ENCODE measurements at regions not wholly inside any gene's neighbourhood (a gene's known extent, or its start where the extent isn't known, plus 50 kb on each side); places are given as distances from the start of the nearest gene placed in this dataset.

DNA sequence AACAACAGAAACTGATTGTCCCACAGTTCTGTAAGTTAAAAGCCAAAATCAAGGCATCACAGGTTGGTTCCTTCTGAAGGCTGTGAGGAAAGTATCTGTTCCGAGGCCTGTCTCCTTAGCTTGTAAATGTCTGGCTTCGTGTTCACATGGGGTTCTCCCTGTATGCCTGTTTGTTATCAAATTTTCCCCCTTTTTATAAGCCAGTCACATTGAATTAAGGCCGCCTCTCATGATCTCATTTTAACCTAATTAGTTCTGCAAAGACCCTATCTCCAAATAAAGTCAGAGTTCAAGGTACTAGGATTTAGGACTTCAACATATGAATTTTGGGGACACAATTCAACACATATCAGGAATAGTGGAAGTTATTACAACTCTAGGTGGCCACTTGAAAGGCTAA, 331.5 kb downstream of the PIK3R1 start:
- TF ChIP-seq, protein P1, sequence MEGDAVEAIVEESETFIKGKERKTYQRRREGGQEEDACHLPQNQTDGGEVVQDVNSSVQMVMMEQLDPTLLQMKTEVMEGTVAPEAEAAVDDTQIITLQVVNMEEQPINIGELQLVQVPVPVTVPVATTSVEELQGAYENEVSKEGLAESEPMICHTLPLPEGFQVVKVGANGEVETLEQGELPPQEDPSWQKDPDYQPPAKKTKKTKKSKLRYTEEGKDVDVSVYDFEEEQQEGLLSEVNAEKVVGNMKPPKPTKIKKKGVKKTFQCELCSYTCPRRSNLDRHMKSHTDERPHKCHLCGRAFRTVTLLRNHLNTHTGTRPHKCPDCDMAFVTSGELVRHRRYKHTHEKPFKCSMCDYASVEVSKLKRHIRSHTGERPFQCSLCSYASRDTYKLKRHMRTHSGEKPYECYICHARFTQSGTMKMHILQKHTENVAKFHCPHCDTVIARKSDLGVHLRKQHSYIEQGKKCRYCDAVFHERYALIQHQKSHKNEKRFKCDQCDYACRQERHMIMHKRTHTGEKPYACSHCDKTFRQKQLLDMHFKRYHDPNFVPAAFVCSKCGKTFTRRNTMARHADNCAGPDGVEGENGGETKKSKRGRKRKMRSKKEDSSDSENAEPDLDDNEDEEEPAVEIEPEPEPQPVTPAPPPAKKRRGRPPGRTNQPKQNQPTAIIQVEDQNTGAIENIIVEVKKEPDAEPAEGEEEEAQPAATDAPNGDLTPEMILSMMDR (IDR thresholded peaks at IDR 0.05) = no peak
- no peak for TF ChIP-seq POLR2AphosphoS5 (IDR thresholded peaks at IDR 0.05)
- TF ChIP-seq POLR2A (IDR thresholded peaks at IDR 0.05) = no peak
- no peak for TF ChIP-seq EP300 (IDR thresholded peaks at IDR 0.05)

All from upper lobe of left lung (tissue), 4 donors.